ENCODE measurements at regions not wholly inside any gene's neighbourhood (a gene's known extent, or its start where the extent isn't known, plus 50 kb on each side); places are given as distances from the start of the nearest gene placed in this dataset.

DNA sequence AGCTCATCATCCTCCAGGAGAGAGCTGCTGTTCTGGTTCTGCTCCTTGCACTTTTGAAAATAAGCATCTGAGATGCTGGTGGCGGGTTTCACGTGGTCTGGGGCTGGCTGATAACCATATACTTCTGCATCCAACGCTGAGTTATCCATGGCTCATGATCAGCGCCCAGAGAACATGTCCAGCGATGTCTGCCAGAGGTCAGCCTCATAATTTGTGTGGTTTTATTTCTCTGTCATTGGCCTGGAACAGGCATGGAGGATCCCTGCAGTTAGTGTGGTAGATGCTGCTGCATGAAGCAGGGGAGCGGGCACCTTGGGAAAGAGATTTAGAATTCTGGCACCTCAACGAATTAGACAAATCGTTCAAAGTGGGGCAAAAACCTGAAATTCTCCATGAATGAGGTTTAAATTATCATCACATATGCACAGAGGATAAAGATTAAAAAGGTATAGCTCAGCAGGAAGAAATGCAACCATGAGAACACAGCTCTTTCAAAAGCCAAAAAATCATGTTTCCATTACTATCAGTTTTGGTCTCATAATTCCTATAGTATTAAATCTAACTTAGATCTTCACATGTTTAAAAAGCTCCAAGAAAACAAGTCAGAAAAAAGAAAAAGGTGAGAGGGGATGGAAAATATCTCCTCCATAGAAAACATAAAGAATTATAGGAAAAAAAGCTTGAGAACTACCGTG lies 157.2 kb downstream of the SOD2 start:
- TF ChIP-seq POLR2AphosphoS5 (IDR thresholded peaks at IDR 0.05), result no peak
- TF ChIP-seq, protein P1, sequence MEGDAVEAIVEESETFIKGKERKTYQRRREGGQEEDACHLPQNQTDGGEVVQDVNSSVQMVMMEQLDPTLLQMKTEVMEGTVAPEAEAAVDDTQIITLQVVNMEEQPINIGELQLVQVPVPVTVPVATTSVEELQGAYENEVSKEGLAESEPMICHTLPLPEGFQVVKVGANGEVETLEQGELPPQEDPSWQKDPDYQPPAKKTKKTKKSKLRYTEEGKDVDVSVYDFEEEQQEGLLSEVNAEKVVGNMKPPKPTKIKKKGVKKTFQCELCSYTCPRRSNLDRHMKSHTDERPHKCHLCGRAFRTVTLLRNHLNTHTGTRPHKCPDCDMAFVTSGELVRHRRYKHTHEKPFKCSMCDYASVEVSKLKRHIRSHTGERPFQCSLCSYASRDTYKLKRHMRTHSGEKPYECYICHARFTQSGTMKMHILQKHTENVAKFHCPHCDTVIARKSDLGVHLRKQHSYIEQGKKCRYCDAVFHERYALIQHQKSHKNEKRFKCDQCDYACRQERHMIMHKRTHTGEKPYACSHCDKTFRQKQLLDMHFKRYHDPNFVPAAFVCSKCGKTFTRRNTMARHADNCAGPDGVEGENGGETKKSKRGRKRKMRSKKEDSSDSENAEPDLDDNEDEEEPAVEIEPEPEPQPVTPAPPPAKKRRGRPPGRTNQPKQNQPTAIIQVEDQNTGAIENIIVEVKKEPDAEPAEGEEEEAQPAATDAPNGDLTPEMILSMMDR (IDR thresholded peaks at IDR 0.05 in 8 of 11, conservative IDR thresholded peaks at IDR 0.05 in 3 of 11), result no peak

Data from spleen (tissue), 7 donors.